Mammary epithelial cell (primary cell): ENCODE measurements at regions not wholly inside any gene's neighbourhood (a gene's known extent, or its start where the extent isn't known, plus 50 kb on each side); places are given as distances from the start of the nearest gene placed in this dataset.

Experiments used
- CTCF ChIP-seq, 2 donors: IDR thresholded peaks in 1 of 2; conservative IDR thresholded peaks in 1 of 2; 2 replicates each; pipeline ENCODE4 v1.5.1; 2011 to 2012; ENCODE audit warnings: inconsistent platforms in 2 of 2, low read length in 2 of 2, mild to moderate bottlenecking in 2 of 2, control low read depth in 1 of 2, low read depth in 1 of 2; ENCODE audit not compliant: insufficient read depth in 1 of 2; ENCODE audit errors: extremely low read depth in 1 of 2
- EZH2 ChIP-seq: IDR thresholded peaks from 2 replicates; pipeline ENCODE4 v1.6.1; 2012; ENCODE audit warnings: low read length, inconsistent platforms, borderline replicate concordance

DNA sequence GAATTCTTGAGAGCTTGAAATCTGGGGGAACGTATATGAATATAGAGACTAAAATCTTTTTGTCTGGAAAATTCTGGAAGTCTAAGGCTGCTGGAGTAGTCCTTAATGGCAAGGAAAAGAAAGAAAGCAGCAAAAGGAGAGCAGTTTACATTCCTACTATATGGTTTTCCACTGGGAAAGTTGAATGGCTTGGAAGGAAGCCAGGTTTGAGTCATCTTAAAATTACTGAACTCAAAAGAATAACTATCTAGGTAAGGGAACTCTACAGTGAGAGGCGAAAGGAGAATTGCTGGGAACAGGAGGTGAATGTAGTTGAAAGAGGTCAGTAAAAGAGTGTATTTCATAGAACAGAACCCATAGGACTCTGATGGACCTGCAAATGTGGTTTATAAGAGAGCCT is 258.1 kb upstream of the EDIL3 start:
- TF ChIP-seq CTCF (conservative IDR thresholded peaks at IDR 0.05 in 1 of 2, IDR thresholded peaks at IDR 0.05 in 1 of 2; ENCODE audit: extremely low read depth in 1 of 2, insufficient read depth in 1 of 2, low read depth in 1 of 2, low read length in 2 of 2) = no peak
- TF ChIP-seq EZH2 = no peak
